ENCODE measurements at regions not wholly inside any gene's neighbourhood (a gene's known extent, or its start where the extent isn't known, plus 50 kb on each side); places are given as distances from the start of the nearest gene placed in this dataset.

DNA sequence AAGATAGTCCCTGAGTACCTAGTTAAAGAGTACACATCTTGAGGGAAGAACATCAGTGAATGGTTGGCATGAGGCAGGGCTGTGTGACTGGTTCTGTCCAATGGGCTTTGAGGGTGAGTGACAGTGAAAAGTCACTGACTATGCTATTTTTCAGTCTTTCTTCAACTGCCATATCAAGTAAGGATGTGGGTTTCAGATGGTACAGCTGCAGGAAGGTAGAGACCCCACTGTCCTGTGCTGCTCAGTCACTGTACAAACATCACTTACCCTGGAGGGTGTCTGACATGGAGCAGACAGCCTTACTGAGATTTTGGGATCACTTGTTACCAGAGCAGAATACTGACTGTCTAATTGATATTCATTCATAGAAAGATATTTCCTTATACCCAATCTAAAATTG is 115.3 kb upstream of the ASCC3 start:
- DNase-seq = no peak
- no peaks in the 10 kb centered on the region for H3K36me3 ChIP-seq (replicated peaks; ENCODE audit: control insufficient read depth, insufficient read depth, low read length)
- no peaks in the 10 kb centered on the region for H3K27me3 ChIP-seq (ENCODE audit: control insufficient read depth, insufficient read depth, low read length)
- no peak overlapping the region for H3K4me3 ChIP-seq (ENCODE audit: insufficient read depth, low read depth, low read length)

DNA sequence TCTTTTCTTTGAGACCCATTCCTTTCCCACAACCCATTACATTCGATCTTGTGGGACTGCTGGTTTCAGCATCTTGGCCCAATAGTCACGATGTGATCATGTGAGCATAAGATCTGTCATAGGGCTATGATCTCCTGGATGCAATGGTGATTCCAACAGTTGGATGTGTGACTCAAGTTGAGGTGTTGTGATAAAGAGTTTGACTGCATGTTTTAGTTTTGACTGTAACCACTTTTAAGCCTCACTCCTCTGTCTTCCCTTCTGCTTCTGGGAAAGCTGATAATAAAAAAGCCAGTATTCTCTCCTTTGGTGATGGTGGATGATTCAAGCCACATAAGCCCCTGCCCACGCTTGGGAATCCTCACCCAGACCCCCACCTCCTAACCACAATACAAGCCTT is 117.0 kb upstream of the ASCC3 start:
- no peak for DNase-seq
- H3K27me3 ChIP-seq (ENCODE audit: control insufficient read depth, insufficient read depth, low read length) = no peaks in the 10 kb centered on the region
- no peak overlapping the region for H3K4me3 ChIP-seq (ENCODE audit: insufficient read depth, low read depth, low read length)
- H3K36me3 ChIP-seq (replicated peaks; ENCODE audit: control insufficient read depth, insufficient read depth, low read length) = no peaks in the 10 kb centered on the region

DNA sequence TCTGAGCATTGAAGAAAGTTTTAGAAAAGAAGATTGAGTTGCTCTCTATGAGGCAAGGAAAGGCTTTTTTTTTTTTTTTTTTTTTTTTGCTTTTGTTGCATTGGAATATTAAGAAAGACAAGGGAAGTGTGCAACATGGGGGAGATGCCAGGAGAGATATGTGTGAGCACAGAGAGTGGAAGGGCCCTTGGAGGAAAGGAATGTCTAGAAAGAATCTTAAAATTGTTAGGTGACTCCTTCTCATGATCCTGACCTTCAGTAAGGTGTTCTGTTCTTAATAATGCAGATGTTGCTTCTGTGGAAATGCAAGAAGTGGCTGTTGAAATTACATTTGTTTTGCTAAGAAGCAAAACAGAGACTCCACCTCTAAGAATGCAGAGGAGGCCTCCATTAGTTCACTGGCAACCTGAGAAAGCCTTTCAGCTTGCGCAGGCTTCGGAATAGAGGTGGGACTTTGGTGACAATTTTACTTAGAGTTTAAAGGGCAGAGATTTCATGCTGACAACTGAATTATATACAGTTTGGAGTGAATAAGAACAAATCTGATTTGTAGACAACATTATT is 118.0 kb upstream of the ASCC3 start:
- Histone ChIP-seq H3K36me3 (replicated peaks; ENCODE audit: control insufficient read depth, insufficient read depth, low read length) (no peaks in the 10 kb centered on the region), H3K4me3 (ENCODE audit: insufficient read depth, low read depth, low read length) (no peak overlapping the region), H3K27me3 (ENCODE audit: control insufficient read depth, insufficient read depth, low read length) (no peaks in the 10 kb centered on the region)
- no peak for DNase-seq

DNA sequence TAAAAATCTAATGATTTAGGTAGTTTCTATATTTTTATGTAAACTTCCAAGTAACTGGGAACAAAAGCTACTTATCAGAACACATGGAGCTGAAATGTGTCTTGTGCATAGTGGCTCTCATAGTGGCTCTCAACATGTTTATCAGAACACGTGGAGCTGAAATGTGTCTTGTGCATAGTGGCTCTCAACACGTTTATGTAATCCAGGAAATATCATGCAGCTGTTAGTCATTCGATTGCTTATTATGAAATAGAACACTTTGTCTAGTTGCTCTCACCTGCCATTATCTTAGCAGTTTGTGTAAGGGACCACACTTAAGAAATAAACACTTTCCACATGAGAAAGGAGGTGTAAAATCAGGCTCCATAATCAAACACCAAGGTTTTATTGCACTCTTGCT is 119.2 kb upstream of the ASCC3 start:
- H3K4me3 ChIP-seq (ENCODE audit: insufficient read depth, low read depth, low read length) = no peak overlapping the region

DNA sequence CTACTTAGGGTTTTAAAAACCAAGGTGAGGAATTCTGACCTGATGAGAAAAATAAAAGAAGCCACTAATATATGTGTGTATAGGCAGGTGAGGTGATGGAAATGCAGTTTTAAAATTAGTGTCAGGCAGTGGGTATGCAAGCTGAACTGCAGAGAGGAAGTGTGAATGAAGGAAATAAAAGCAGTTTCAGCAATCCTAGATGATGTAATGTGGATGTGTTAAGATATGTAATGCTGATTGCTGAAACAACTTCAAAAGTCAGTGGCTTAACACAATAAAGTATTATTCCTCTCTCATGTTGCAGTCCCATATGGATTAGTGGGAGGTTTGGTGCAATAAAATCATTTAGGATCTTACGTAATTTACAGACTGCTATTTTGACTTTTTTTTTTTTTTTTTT is 119.9 kb upstream of the ASCC3 start:
- H3K4me3 ChIP-seq (ENCODE audit: insufficient read depth, low read depth, low read length) = no peak overlapping the region
- DNase-seq = no peak
- no peaks in the 10 kb centered on the region for H3K36me3 ChIP-seq (replicated peaks; ENCODE audit: control insufficient read depth, insufficient read depth, low read length)
- no peaks in the 10 kb centered on the region for H3K27me3 ChIP-seq (ENCODE audit: control insufficient read depth, insufficient read depth, low read length)

More for the DNA sequence above, 119.2 kb upstream of the ASCC3 start:
- Histone ChIP-seq H3K36me3 (replicated peaks; ENCODE audit: control insufficient read depth, insufficient read depth, low read length) (no peaks in the 10 kb centered on the region), H3K27me3 (ENCODE audit: control insufficient read depth, insufficient read depth, low read length) (no peaks in the 10 kb centered on the region)
- no peak for DNase-seq

DNA sequence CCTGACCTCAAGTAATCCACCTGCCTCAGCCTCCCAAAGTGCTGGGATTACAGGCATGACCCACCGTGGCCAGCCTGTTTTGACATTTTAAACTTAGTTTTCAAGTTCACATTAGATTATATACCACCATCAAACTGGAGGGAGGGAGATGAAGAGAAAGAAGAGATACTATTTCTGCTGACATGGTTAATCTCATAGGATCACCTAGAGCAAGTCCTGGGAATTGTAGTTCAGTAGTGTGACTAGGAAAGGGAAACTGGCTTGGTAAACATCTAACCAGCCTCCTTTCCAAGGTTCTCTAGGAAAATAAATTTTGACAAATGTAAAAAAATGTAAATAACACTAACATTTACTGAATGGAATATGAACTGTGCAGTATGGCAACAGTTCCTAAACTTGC is 120.5 kb upstream of the ASCC3 start:
- Histone ChIP-seq H3K4me3 (ENCODE audit: insufficient read depth, low read depth, low read length) (no peak overlapping the region), H3K36me3 (replicated peaks; ENCODE audit: control insufficient read depth, insufficient read depth, low read length) (no peaks in the 10 kb centered on the region), H3K27me3 (ENCODE audit: control insufficient read depth, insufficient read depth, low read length) (no peaks in the 10 kb centered on the region)
- DNase-seq = no peak

DNA sequence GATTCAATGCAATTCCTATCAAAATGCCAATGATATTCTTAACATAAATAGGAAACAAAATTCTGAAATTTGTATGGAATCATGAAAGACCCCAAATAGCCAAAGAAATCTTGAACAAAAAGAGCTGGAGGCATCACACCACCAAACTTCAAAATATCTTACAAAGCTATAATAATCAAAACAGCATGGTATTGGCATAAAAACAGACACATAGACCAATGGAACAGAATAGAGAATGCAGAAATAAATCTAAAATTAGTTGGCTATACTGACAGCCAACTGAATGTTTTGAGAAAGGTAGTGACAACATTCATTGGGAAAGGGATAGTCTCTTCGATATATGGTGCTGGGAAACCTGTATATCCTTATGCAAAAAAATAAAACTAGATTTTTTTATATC is 121.9 kb upstream of the ASCC3 start:
- DNase-seq = no peak
- no peaks in the 10 kb centered on the region for H3K36me3 ChIP-seq (replicated peaks; ENCODE audit: control insufficient read depth, insufficient read depth, low read length)
- H3K4me3 ChIP-seq (ENCODE audit: insufficient read depth, low read depth, low read length) = no peak overlapping the region
- H3K27me3 ChIP-seq (ENCODE audit: control insufficient read depth, insufficient read depth, low read length) = no peaks in the 10 kb centered on the region

DNA sequence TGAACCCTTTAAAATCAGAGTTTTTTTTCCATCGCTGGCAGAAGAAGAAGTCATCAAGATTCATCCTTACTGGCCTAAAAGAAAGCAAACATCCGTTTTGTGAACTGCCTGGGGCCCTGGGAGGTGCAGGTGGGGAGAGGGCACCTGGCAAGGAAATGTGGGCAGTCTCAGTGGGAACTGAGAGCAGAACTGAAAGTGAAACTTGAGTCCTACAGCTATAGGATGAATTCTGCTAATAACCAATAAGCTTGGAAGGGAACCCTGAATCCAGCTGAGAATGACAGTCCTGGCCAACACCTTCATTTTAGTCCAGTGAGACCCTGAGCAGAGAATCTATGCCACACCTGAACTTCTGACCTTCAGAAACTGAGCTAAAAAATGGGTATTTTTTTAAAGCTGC is 130.1 kb upstream of the ASCC3 start:
- Histone ChIP-seq H3K36me3 (replicated peaks; ENCODE audit: control insufficient read depth, insufficient read depth, low read length) (no peaks in the 10 kb centered on the region), H3K27me3 (ENCODE audit: control insufficient read depth, insufficient read depth, low read length) (no peaks in the 10 kb centered on the region), H3K4me3 (ENCODE audit: insufficient read depth, low read depth, low read length) (no peak overlapping the region)
- DNase-seq = no peak

DNA sequence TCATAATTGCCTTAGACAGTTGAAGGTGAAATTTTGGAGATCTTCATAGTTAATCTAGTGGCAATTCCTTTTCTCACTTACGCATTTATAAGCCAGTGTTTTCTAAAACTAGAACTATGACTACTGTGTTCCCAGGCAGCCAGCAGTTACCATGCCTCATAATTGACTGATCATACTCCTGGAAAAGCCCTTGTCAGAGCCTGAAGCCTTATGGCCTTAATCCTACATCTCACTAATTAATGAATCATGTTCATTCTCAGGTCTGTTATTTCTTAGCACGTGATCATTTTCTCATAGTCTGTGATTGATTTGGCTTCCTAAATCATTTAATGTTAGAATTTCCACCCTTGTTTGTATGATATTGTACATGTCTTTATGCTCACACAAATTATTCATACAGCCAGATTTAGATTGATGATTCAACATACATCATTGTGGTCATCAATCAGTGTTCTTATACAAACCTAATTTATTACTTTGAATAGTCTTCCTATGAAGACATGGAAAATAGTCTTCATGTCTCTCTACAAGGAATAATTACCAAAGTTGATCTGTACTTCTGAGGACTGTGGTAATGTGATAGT is 132.6 kb upstream of the ASCC3 start:
- Histone ChIP-seq H3K27me3 (ENCODE audit: control insufficient read depth, insufficient read depth, low read length) (no peaks in the 10 kb centered on the region), H3K4me3 (ENCODE audit: insufficient read depth, low read depth, low read length) (no peak overlapping the region), H3K36me3 (replicated peaks; ENCODE audit: control insufficient read depth, insufficient read depth, low read length) (no peaks in the 10 kb centered on the region)
- DNase-seq = no peak

DNA sequence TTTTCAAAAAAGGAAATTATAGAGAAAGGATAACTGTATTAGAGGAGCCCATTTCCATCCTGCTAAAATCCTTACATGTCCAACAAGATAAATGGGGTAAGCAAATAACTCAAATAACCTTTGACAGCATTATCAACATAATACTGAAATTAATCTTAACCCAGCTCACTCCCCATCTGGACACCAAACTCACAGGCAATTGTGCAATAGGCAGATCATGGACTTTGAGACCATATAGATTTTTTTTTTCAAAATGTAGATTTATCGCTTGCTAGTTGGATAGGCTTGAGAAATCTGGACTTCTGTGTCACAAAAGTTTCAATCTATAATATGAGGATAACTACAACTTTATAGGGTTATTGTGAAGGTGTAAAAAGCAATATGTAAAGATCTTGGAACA is 134.4 kb upstream of the ASCC3 start:
- DNase-seq = no peak
- no peak overlapping the region for H3K4me3 ChIP-seq (ENCODE audit: insufficient read depth, low read depth, low read length)
- H3K36me3 ChIP-seq (replicated peaks; ENCODE audit: control insufficient read depth, insufficient read depth, low read length) = no peaks in the 10 kb centered on the region
- H3K27me3 ChIP-seq (ENCODE audit: control insufficient read depth, insufficient read depth, low read length) = no peaks in the 10 kb centered on the region

DNA sequence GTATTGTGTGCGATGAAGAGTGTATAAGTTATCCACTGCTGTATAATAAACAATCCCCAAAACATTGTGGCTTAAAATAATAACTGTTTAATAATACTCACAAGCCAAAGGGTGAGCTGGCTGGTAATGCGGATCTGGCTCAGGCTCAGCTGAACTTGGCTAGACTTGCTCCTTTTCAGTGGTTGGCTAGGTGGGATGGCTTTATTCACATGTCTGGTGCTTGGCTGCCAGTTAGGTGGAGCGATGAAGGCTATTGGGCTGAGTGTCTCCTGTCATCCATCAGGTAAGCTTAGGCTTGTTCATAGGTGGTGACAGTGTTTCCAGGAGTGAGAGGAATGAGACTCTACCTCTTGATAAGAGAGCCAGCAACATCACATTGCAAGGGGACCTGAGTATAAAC is 135.0 kb upstream of the ASCC3 start:
- no peak for DNase-seq
- Histone ChIP-seq H3K4me3 (ENCODE audit: insufficient read depth, low read depth, low read length) (no peak overlapping the region), H3K36me3 (replicated peaks; ENCODE audit: control insufficient read depth, insufficient read depth, low read length) (no peaks in the 10 kb centered on the region), H3K27me3 (ENCODE audit: control insufficient read depth, insufficient read depth, low read length) (no peaks in the 10 kb centered on the region)

DNA sequence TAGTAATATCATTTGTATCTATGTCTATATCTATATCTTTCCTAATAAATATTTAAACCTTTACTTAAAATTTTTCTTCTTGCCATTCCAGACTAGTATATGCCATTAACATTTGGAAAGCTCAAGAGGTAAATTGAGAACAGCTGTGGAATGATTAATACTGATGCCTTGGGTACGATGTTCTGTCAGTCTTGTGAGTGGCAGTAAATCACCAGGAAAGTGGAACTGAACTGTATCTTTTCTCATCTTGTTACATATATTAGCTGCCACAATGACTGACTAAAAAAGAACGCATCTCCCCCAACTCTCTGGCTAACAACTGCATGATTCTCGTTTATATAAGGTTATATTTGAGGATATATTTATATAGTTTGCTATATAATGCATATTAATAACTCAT is 137.0 kb upstream of the ASCC3 start:
- no peak overlapping the region for H3K4me3 ChIP-seq (ENCODE audit: insufficient read depth, low read depth, low read length)
- H3K36me3 ChIP-seq (replicated peaks; ENCODE audit: control insufficient read depth, insufficient read depth, low read length) = no peaks in the 10 kb centered on the region
- no peak for DNase-seq
- no peaks in the 10 kb centered on the region for H3K27me3 ChIP-seq (ENCODE audit: control insufficient read depth, insufficient read depth, low read length)

DNA sequence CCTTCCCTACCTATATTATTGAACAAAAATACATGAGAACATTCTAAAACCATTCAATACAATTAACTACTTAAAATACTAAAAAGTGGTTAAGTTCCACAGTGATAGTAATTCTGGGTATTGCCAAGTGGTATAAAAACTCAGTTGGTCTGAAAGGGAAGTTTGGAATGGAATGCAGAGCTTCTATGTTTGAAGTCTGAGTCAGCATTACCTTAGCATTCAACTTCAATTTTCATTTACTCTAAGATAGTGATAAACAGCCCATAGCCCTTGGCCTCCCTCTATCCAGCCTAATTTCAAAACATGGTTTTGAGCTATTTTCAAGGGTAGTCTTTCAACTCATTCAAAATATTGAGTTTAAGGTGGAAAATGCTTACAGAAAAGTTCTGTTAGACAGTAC is 140.4 kb upstream of the ASCC3 start:
- Histone ChIP-seq H3K4me3 (ENCODE audit: insufficient read depth, low read depth, low read length) (no peak overlapping the region), H3K36me3 (replicated peaks; ENCODE audit: control insufficient read depth, insufficient read depth, low read length) (no peaks in the 10 kb centered on the region), H3K27me3 (ENCODE audit: control insufficient read depth, insufficient read depth, low read length) (no peaks in the 10 kb centered on the region)
- no peak for DNase-seq

DNA sequence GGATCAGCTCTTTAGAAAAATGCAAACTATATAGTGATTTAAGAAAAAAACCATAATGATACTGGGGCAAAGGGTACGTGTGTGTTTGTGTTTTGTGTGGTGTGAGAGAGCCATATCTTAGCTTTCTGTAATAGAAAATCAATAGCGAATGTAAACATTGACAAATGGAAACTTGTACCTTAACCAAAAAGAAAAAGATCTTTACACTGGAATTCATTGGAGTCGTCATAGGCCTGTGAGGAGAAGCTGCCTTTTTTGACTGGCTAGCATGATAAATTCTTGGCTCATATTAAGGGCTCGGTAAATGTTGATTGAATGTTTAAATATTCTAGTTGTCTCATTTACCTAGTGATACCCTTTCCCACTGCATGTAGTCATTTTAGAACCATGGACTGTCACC is 161.8 kb upstream of the ASCC3 start:
- DNase-seq = no peak
- no peaks in the 10 kb centered on the region for H3K36me3 ChIP-seq (replicated peaks; ENCODE audit: control insufficient read depth, insufficient read depth, low read length)
- H3K27me3 ChIP-seq (ENCODE audit: control insufficient read depth, insufficient read depth, low read length) = no peaks in the 10 kb centered on the region
- H3K4me3 ChIP-seq (ENCODE audit: insufficient read depth, low read depth, low read length) = no peak overlapping the region

DNA sequence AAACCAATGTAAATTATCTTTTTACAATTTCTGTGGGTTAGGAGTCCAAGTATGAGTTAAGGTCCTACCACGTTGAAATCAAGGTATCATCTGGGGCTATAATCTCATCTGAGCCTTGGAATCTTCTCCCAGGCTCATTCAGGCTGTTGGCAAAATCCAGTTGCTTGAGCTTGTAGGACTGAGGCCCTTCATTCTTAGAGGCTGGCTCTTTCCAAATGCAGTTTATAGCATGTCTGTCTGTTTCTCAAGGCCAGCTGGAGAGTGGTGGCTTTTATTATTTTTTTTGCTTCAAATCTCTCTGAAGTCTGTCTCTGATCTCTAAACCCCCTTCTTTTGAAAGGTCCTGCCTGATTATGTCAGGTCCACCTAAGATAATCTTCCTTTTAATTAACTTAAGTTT is 177.2 kb upstream of the ASCC3 start:
- no peak overlapping the region for H3K4me3 ChIP-seq (ENCODE audit: insufficient read depth, low read depth, low read length)
- DNase-seq = no peak
- no peaks in the 10 kb centered on the region for H3K27me3 ChIP-seq (ENCODE audit: control insufficient read depth, insufficient read depth, low read length)
- H3K36me3 ChIP-seq (replicated peaks; ENCODE audit: control insufficient read depth, insufficient read depth, low read length) = no peaks in the 10 kb centered on the region

DNA sequence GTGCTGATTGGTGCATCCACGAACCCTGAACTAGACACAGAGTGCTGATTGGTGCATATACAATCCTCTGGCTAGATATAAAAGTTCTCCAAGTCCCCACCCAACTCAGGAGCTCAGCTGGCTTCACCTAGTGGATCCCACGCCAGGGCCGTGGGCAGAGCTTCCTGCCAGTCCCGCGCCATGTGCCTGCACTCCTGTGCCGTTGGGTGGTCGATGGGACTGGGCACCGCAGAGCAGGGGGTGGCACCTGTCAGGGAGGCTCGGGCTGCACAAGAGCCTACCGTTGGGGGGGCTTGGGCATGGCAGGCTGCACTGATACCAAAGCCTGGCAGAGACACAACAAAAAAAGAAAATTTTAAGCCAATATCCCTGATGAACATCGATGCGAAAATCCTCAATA is 185.4 kb upstream of the ASCC3 start:
- H3K36me3 ChIP-seq (replicated peaks; ENCODE audit: control insufficient read depth, insufficient read depth, low read length) = no peaks in the 10 kb centered on the region
- no peak for DNase-seq

More for the DNA sequence above, 185.4 kb upstream of the ASCC3 start:
- Histone ChIP-seq H3K4me3 (ENCODE audit: insufficient read depth, low read depth, low read length) (no peak overlapping the region), H3K27me3 (ENCODE audit: control insufficient read depth, insufficient read depth, low read length) (no peaks in the 10 kb centered on the region)
